NCI-H2171 (cell line): ENCODE measurements at regions not wholly inside any gene's neighbourhood (a gene's known extent, or its start where the extent isn't known, plus 50 kb on each side); places are given as distances from the start of the nearest gene placed in this dataset.

Experiments
- DNase-seq: peaks from one replicate; lab custom pipeline; 2025; lab: John Stamatoyannopoulos, UW

DNA sequence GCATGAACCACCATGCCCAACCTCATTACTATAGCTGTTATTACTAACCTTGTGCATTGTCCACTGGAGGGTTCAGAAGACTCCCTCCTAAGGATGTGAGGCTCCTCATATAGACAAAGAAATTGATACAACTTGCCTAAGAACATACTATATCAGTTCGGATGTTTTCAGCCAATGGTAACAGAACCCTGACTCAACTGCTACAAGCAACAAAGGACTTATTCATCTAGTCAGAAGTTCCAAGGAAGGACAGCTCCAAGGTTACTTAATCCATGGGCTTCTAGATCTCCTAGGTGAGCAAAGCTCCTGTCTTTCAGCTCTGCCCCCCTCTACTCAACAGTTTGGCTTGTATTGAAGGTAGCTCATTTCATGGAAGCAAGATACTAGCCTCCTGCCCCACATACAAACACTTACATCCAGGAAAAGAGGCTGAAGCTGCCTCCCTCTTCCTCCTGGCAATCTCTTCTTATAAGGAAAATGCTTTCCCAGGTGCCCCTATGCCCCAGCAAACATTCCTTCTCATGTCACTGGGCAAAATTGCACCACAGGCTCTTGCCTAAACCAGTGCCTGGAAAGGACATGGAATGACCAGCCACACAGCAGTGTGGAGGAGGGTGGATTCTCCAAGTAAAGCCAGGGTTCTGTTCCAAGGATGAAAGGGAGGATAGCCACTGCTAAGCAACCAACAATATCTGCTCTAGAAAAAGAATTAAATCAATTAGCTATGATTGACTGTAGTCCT is 497.8 kb downstream of the FOXO1 start:
- DNase-seq = no peak

GRCh38 chr13:40169476-40169875 is 497.0 kb downstream of the FOXO1 start:
- no peak for DNase-seq

GRCh38 chr13:40170091-40170490 is 496.4 kb downstream of the FOXO1 start:
- DNase-seq = no peak

DNA sequence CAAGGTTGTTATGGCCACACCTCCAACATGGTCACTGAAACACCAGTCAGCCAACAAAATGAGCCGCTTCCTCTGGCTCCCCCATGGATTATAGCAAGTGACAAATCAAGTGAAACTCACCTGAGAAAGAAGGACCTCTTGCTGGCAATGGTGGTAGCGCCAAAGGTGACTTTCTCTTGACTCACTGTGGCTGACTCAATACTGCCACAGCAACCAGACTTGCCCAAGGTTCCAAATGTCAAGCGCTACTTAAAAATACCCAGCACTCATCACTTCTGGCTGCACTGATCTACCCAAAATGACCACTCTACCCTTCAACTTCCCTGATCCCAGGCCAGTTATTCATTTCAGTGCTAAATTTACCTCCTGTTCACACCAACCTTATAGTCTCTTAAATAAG is 495.5 kb downstream of the FOXO1 start:
- no peak for DNase-seq

- no peak for DNase-seq
Measured at GRCh38 chr13:40171566-40171965, 494.9 kb downstream of the FOXO1 start.

- DNase-seq = no peak
Measured at GRCh38 chr13:40172149-40172591, 494.3 kb downstream of the FOXO1 start.

GRCh38 chr13:40172878-40173277 is 493.6 kb downstream of the FOXO1 start:
- no peak for DNase-seq

- no peak for DNase-seq
Measured at GRCh38 chr13:40175639-40176038, 490.8 kb downstream of the FOXO1 start.

- DNase-seq = no peak
Measured at GRCh38 chr13:40176242-40176641, 490.2 kb downstream of the FOXO1 start.

- DNase-seq = no peak
Measured at GRCh38 chr13:40178130-40178529, 488.3 kb downstream of the FOXO1 start.

DNA sequence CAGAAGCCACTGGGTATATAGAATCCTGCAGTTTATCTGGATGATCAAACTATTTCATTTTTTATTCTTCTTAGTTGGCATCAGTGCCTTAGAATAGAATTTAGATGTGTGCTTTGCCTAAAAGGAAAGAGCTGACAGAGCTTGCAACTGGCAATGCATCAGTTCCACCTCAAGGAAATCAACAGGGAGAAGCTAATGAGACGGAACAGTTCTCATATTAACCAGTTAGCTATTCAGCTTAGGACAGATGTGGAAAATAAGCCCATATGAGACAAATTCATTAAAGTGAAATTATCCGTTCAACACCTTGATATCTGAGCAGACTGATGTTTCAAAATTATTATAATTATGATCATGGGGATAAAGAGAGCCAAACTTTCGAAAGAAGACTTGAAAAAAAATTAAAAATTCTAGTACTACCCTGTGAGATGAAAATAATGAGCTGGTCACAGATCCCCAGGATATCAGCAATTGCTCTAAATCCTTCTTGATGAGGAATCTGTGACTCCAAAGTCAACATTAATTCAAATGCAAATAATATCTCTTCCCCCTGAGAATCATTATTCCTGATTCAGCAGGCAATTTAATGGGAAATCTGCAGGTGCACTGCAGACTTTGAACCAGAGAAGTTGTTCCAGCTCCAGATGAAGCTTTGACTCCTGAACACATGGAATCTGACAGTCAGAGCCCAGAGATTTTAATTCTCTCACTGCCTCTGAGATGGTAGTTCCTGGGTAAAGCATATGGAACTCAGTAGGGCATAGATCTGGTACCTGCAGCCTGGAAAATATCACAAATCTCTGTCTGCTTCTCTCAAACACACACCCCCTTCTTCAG is 486.8 kb downstream of the FOXO1 start:
- DNase-seq = no peak

- no peak for DNase-seq
Measured at GRCh38 chr13:40180776-40181175, 485.7 kb downstream of the FOXO1 start.

GRCh38 chr13:40181203-40181845 is 485.1 kb downstream of the FOXO1 start:
- no peak for DNase-seq

- DNase-seq = no peak
Measured at GRCh38 chr13:40182591-40182990, 483.9 kb downstream of the FOXO1 start.

DNA sequence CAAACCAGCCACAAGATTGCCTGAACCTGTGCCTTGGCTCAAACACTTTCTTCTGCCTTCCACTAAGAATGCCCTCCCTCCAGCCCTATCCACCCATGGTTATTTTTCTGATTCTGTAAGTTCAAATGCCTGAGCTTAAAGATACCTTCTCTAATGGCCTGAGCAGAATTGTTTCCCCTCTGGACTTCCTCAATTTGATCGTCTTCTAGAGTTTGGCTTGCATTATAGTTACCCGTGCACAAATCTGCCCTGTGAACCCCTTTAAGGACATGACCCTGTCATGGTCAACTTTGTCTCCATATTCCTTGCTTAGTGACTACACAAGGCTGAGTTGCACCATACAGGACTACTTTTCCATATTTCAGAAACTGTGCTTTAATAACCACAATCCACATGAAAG is 481.0 kb downstream of the FOXO1 start:
- DNase-seq = no peak

DNA sequence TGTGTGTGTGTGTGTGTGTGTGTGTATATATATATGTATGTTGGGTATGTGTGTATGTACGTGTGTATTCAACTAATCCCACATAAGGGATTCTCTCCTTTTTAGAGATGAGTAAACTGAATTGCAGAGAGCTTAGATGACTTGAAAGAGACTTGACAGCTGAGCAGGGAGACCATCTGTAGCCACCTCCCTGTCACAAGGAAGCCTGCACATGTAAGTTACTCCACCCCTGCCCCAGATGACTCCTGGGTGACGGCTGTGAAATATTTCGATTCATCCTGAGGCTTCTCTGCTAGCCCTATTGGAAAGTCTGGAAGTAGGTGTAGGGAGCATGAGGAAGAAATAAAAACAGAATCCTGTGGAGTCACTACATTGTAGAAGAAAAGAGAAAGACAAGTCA is 480.4 kb downstream of the FOXO1 start:
- DNase-seq = no peak

DNA sequence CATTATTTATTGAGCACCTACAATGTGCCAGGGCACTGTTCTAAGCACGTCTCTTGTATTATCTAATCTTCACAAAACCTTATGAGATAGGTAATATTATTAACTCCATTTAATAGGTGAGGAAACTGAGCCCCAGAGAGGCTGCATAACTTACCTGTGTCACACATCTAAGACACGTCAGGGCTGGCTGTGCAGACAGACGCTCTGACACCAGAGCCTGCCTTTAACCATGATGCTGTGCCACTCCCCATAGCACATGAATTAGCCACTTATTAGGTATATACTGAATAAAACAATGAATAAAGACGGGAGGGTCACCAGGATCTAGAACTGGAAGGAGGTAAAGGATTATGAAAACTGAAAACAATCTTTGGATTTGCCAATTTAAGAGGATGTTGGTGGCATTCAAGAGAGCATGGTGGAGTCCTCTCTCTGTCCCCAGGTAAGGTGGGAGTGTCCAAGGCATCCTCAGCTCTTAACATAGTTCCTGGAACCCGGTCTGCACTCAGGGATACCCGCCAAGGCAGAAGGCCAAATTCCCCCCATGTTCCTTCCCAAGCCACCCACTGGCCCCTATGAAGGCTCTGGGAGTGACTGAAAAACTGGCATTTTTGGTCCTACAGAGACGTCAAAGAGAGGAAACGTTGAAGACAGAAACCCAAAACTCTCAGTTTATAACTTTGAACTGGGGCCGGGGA is 479.7 kb downstream of the FOXO1 start:
- no peak for DNase-seq

DNA sequence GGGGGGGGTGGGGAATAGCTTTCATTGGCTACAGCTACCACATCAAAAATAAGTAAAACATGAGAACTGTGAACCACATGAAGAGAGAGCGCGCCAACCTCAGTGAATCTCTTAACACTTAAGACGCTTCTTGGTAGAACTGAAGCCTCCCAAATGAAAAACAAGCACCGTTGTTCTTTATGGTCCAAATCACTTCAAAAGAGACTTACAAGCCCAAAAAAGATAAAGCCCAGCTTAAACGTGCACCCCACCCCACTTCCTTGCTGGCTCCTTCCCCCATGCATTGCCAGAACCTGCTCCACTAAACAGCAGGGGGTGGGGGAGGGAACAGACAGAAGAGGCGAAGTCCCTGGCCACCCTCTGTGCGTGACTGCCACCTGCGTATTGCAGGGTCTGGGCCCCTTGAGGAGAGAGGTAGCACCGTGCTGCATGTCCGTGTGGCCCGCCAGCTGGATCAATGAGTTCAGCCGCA is 479.1 kb downstream of the FOXO1 start:
- DNase-seq = no peak

DNA sequence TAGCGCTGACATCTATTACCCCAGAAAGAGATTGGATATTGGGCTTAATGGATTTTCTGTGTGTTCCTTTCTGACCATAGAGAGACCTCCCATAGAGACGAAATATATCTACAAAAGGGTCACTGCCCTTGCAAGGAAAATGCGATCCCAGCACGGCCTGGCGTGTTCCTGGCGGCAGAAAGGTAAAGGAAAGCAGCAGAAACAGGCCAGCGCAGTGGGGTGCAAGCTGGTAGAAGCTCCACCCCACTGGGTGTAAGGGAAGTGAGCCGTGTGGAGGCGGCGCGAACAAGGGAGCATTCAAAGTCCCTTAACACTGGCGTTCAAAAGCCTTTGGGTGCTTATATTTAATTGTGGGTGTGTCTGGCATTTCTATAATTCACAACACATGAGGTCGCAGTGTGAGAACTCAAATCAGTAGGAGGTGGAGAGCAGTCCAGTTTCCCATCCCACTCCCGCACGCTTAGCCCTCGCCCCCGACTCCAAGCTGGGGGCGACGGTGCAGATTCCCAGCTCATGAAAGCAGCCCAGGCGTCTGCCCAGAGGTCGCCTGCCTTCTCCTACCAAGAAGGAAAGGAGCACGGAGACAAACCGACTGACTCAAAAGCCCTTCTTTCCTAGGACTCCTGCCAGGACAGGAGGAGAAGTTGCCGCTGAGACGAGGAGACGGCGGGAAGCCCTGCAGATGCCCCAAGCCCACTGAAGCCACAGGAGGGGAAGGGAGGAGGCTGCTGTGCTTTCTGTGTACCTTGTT is 478.4 kb downstream of the FOXO1 start:
- DNase-seq = no peak

DNA sequence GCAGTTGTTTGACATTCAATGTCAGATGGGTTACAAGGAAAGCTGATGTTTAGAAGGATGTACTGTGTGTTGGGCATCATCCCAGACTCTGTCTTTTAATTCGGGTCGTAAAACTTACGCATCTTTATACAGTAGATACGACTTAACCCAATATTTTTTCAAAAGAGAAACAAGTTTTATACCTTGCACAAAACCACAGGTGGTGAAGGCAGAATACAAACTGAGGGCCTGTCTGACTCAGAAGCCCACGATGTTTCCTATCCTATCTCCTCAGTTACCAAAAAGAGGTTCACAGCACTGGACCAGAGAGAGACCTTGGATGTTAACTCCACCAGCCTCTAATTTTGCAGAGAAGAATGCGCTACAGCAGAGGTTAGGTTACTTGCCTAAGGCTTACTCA is 477.0 kb downstream of the FOXO1 start:
- no peak for DNase-seq

- DNase-seq = no peak
Measured at GRCh38 chr13:40189898-40190630, 476.4 kb downstream of the FOXO1 start.
